HG02759 (cell line): ENCODE measurements at regions not wholly inside any gene's neighbourhood (a gene's known extent, or its start where the extent isn't known, plus 50 kb on each side); places are given as distances from the start of the nearest gene placed in this dataset.
"Not testable (repeated sequence)": the region's sequence is repeated elsewhere in the genome, so short reads cannot be mapped to it uniquely, and the experiment has no call there.

Experiments used
- ATAC-seq: cut with Tn5 transposase; IDR thresholded peaks from one replicate; pipeline ENCODE4 v1.9.1; 2021; ENCODE audit warnings: mild to moderate bottlenecking, moderate library complexity; ENCODE audit not compliant: unreplicated experiment

- ATAC-seq = no peak
Observed at GRCh38 chr22:22371031-22371541, 126.5 kb downstream of the VPREB1 start.

DNA sequence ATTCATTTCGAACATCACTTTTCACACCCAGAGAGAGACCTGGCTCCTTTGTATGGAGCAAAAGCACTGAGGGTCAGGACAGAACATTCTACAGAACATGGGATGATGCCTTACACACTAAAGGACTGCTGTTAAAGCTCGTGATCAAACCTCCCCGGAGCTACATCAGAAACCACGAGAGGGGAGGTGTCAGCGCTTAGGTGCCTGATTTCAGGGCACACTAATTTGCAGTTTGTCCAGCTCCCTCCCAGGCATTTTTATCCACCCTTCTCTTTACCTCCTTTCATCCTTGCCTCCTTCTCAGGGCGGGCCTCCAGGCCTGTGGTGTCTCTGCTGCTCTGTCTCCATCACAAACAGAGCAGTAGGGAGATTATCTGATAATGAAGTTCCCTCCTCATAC is 127.5 kb downstream of the VPREB1 start:
- ATAC-seq = no peak

- ATAC-seq = no peak
Observed at GRCh38 chr22:22374163-22374562, 129.6 kb downstream of the VPREB1 start.

DNA sequence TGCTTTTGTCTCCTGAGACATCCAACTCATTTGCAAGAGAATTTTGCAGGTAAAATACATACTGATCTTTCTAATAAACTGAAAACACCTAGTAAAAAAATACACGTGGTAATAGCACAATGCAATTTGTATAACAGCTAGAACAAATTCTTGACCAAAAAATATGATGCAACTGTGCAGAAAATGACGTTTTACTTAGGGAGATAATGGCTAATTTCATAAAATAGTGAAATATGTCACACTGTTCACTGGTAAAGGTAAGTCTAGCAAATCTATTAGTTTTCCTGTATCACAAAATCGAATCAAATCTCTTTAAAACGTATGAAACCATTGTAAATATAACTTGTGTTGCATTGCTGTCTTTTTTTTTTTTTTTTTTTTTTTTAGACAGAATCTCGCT is 130.0 kb downstream of the VPREB1 start:
- no peak for ATAC-seq

- ATAC-seq = no peak
Observed at GRCh38 chr22:22375576-22376351, 131.2 kb downstream of the VPREB1 start.

DNA sequence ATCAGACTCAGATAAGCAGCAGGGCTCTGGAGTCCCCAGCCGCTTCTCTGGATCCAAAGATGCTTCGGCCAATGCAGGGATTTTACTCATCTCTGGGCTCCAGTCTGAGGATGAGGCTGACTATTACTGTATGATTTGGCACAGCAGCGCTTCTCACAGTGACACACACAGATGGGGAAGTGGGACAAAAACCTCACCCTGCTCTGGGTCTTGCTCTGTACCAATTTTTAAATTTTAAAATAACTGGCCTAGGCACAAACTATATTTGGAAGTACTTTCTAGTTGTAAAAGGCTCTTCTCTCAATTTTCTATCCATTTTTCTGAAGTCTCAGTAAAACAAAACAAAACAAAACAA is 131.7 kb downstream of the VPREB1 start:
- no peak for ATAC-seq

DNA sequence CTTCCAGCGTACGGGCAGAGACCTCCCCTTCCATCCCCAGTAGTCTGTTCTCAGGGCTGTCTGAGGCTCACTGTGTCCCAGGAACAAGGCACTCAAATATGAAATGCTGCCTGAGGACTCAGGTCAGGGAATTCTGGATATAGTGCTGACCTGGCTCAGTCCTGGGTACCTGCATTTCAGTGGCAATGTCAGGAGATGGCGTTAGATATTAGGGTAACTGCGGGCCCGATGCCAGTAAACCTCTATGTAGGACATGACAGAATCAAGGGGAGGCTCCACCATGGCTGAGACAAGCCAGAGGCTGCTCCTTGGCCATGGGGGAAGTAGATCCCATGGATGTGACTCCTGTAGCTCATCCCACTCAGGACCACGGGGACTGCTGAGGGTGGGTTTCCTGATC is 131.7 kb downstream of the ZNF280B start:
- not testable (repeated sequence) for ATAC-seq

DNA sequence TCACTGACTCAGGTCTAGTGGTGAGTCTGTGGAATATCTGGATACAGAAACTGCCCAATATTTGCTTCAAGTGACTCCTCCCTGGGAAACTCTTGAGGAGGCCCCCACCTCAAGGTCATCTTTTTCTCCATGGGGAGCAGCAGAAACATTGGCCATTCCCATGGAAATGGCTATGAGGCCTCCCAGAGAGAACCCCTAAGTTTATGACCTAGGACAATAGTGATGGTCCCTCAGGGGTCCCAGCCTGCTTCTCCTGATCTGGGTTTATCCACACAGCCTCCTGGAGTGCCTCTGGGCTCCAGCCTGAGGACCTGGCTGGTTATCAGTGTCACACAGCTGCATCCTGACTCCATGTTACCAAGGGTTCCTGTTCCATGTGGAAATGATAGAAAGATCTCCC is 131.2 kb downstream of the ZNF280B start:
- ATAC-seq = no peak

- no peak for ATAC-seq
Observed at GRCh38 chr22:22378446-22379415, 129.8 kb downstream of the ZNF280B start.

- ATAC-seq = no peak
Observed at GRCh38 chr22:22380098-22381030, 128.2 kb downstream of the ZNF280B start.

DNA sequence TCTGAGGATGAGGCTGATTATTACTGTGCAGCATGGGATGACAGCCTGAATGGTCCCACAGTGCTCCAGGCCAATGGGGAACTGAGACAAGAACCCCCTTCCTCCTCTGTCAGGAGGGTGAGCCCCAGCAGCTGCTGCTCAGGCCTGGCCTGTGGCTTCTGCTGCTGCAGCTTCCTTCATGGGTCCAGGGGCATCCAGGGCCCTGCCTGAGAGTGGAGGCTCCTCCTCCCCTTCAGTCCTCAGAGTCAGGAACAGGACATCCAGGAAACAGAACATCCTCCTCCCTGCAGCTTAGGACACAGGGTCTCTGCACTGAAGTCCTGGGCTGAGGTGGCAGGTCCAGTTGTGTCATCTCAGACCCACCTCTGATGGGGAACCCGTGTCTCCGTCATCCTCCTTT is 127.2 kb downstream of the ZNF280B start:
- not testable (repeated sequence) for ATAC-seq

GRCh38 chr22:22384267-22384666 is 124.3 kb downstream of the ZNF280B start:
- ATAC-seq = no peak

DNA sequence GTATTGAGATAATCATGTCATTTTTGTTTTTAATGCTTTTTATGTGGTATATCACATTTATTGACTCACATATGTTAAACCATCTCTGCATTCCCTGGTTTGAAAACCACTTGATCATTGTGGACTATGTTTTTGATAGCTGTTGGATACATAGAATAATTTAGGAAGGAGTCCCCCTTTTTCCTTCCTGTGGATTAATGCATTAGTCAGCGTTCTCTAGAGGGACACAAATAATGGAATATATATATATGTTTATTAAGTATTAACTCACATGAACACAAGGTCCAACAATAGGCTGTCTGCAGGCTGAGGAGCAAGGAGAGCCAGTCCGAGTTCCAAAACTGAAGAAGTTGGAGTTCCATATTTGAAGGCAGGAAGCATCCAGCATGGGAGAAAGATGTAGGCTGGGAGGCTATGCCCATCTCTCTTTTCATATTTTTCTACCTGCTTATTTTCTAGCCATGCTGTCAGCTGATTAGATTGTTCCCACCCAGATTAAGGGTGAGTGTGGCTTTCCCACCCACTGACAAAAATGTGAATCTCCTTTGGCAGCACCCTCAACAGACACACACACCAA is 123.8 kb downstream of the ZNF280B start:
- no peak for ATAC-seq

GRCh38 chr22:22386602-22387385 is 121.7 kb downstream of the ZNF280B start:
- no peak for ATAC-seq

DNA sequence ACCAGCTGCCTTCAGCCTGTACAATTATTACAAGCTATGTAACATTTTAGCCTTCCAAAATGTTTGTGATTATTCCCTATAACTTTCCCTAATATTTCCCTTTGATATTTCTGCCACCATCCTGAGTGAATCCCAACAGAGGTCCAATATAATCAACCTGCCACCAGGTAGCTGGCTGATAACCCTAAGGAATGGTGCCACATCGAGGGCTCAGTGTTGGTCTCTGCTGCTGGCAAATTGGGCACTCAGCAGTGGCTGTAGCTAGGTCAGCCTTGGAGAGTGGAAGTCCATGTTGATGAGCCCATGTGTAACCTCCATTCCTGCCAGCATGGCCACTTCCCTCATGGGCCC is 121.2 kb downstream of the ZNF280B start:
- ATAC-seq = no peak

- ATAC-seq = no peak
Observed at GRCh38 chr22:22388090-22388489, 120.5 kb downstream of the ZNF280B start.

DNA sequence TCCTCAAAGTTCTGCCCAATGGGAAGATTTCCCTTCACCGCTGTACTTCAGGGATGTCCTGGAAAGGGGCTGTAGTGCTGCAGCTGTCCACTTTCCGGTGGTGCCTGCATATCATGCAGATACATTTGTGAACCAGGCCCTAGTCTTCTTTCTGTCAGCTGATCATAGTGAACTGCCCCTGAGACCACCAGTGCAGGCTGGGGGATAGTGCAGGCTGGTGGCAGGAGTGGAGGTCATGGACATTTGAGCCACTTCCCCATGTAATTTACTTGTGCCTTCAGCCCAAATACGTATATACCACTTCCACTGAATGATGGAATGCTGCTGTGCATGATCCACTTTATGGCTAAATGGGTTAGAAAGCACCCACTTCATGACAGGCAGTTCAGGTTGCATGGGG is 120.0 kb downstream of the ZNF280B start:
- no peak for ATAC-seq

DNA sequence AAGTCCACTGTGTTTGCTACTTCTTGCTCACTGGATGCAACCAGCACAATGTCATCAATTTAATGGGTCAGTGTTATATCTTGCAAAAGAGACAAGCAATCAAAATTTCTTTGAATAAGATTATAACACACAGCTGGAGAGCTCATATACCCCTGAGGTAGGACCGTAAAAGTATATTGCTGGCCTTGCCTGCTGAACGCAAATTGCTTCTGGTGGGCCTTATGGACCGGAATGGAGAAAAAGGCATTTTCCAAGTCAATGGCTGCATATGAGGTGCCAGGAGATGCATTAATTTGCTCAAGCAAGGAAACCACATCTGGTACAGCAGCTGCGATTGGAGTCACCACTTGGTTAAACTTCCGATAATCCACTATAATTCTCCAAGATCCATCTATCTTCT is 119.1 kb downstream of the ZNF280B start:
- ATAC-seq = no peak

DNA sequence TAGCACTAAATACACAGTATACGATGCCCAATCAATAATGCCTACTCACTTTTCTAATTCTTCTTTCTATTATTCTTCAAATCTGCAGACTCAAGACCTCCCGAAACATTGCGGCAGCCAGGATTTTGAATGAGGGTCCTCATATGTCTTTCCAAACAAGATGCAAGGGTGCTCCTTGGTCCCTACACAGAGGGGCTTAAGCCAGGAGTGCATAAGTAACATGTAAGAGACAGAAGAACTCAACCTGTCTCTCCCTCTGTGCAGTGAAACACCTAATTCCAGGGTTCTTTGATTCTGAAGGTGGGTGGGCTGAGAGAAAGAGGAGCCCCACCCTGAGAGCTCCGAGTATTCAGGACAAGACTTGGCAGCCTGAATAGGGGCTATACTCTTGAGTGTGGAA is 117.6 kb downstream of the ZNF280B start:
- no peak for ATAC-seq

GRCh38 chr22:22391543-22391942 is 117.0 kb downstream of the ZNF280B start:
- no peak for ATAC-seq
